HG02973 (cell line): ENCODE measurements at regions not wholly inside any gene's neighbourhood (a gene's known extent, or its start where the extent isn't known, plus 50 kb on each side); places are given as distances from the start of the nearest gene placed in this dataset.

ENCODE experiments used
- ATAC-seq: cut with Tn5 transposase; IDR thresholded peaks from one replicate; pipeline ENCODE4 v1.9.1; 2021; ENCODE audit warnings: moderate library complexity; ENCODE audit not compliant: unreplicated experiment

- ATAC-seq: no peak
These were observed 430.5 kb upstream of the KLF6 start for GRCh38 chr10:4215485-4215884.

- no peak for ATAC-seq
These were observed 429.9 kb upstream of the KLF6 start for GRCh38 chr10:4214908-4215307.

DNA sequence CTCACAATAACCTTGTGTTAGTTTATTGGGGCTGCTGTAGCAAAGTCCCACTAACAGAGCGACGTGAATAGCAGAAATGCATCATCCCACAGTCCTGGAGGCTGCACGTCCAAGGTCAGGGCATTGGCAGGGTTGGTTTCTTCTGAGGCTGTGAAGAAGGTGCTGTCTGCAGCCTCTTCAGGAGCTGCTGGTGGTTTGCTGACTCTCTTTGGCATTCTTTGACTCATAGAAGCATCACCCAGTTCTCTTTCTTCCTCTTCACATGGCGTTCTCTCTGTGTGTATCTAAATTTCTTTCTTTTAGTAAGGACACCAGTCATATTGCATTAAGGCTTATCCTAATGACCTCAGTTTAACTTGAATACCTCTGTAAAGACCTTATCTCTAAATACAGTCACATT is 428.4 kb upstream of the KLF6 start:
- ATAC-seq: no peak

DNA sequence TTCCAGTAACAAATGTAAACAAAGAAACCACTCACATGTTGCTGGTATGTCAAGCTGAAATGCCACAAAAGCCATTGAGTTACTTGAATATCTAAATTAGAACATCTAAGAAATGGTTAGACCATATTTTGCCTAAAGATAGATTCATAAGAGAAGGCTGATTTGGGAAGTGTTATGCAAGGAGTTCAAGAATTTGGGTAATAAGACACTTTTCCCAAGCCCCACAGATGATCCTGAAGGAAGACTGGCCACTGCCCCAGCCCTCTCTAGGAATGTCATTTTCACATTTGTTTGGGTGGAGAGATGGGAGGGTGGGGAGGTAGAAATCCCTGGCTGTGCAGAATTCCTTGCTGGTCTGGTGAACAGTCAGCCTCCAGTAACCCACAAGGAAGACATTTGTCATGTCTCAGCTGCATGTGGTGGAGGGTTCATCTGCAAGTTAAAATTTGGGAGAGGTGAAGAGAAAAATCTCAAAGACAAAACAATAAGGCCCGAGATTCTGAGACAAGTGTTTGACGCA is 427.2 kb upstream of the KLF6 start:
- no peak for ATAC-seq

- no peak for ATAC-seq
These were observed 423.5 kb upstream of the KLF6 start for GRCh38 chr10:4208499-4208898.

- ATAC-seq: no peak
These were observed 420.1 kb upstream of the KLF6 start for GRCh38 chr10:4205113-4205512.

- no peak for ATAC-seq
These were observed 417.9 kb upstream of the KLF6 start for GRCh38 chr10:4202938-4203337.

- no peak for ATAC-seq
These were observed 417.1 kb upstream of the KLF6 start for GRCh38 chr10:4201866-4202825.

DNA sequence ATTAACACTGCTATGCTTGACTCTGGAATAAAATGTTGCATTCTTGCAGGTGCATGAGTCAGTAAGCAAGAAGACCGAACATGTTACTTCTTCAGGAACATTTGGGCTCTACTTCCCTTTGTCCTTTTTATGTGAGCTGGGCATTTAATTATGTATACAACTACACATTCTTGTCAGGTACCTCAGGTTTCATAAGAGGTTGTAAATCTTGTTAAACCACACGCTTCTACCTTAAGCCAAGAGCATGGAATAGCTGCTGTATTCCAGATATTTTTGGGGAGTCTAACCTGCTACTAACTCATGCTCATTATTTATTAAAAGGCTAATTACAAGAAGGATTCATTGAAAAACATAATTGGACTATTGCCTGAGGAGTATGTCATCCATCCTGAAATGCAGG is 414.2 kb upstream of the KLF6 start:
- ATAC-seq: no peak

DNA sequence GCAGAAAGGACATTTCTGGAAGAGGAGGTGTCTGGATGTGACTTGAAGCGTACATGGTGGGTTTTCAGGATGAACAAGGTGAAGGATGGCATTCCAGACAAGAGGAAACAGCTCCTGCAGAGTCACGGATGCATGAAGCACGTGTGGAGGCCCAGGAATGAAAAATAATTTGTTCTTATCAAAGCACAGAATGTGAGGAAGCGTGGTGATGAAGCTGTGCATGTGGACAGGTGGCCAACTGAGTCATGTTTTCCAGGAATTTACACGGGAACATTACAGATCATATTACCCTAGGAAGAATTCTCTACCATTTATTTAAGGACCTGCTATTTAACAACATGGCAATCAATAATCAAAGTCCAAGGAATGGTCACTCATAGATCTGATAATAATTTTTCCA is 413.2 kb upstream of the KLF6 start:
- no peak for ATAC-seq

GRCh38 chr10:4197676-4198075 is 412.7 kb upstream of the KLF6 start:
- ATAC-seq: no peak

DNA sequence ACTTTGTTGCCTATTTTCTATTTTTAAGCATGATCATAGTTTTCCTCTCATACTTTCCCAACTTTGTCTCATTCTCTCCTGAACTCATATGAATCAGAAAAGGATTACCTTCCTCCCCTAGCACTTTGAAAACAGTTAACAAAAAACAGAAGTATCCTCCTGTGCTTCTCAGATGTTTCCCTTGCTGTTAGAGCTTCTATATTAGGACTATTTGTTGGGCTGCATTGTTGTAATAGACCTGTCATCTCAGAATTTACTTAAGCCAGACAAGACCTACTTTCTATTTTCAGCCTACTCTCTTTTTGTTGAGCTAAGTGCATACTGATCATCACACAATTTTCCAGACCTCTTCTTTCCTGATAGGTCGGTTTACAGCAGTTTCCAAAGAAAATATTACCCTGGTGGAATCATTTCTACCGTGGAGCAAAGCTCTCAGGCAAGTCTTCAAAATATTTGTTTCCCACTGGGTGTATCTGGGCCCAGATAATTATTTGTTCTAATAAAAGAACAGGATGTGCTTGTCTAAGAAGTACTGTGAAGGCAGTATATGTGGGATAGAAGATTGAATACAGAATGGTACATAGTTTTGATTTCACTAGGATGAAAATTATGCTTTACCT is 411.9 kb upstream of the KLF6 start:
- no peak for ATAC-seq

- no peak for ATAC-seq
These were observed 411.2 kb upstream of the KLF6 start for GRCh38 chr10:4196183-4196582.

DNA sequence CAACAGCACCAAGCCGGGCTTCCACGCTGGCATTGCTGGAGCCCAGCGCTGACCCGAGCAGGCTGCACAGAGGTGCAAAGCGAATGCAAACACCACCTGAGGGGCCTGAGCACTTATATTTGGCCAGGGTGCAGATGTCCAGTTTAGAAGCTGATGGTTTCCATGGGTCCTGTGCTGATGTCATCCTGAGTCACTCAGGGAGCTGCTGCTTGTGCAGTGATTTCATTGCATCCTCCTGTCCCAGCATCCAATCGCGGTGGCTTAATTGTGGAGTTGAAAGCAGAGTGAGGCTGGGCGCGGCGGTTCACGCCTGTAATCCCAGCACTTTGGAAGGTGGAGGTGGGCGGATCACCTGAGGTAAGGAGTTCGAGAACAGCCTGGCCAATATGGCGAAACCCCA is 410.2 kb upstream of the KLF6 start:
- ATAC-seq: no peak

DNA sequence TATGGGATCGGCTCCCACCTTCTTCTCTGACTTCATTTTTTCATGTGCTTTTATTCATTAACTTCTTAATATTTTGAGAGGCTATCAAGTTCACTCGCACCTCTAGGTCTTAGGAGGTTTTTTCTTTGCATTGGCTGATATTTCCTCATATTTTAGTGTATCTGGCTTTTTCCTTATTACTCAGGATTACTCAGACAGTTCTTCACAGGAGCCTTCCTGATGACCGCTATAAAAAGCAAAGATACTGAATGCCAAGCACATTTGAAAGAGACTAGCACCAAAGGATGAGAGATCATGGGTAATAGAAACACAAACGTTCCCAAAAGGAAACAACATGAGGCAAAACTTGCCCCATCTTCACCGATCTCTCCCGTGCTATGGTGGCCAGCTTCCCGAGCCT is 409.2 kb upstream of the KLF6 start:
- ATAC-seq: no peak

DNA sequence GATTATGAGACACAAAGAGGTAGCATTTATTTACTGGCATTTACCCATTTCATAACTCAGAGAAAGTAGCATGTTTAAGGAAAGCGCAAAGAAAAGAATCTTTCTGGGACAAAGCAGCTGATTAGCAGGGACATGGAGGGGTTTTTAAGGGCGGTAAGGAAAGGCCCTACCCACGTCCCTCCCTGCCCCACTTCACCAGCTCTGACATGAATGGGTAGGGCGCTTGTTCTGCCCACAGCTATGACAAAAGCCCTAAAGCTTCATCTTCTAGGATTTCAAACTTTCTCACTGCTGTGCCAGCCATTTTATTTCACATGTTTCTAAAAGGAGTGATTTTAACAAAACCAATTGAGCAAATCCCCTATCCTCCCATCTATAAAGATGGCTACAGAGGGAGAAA is 406.9 kb upstream of the KLF6 start:
- no peak for ATAC-seq

- ATAC-seq: no peak
These were observed 406.3 kb upstream of the KLF6 start for GRCh38 chr10:4191354-4191753.

- no peak for ATAC-seq
These were observed 405.9 kb upstream of the KLF6 start for GRCh38 chr10:4190876-4191275.

DNA sequence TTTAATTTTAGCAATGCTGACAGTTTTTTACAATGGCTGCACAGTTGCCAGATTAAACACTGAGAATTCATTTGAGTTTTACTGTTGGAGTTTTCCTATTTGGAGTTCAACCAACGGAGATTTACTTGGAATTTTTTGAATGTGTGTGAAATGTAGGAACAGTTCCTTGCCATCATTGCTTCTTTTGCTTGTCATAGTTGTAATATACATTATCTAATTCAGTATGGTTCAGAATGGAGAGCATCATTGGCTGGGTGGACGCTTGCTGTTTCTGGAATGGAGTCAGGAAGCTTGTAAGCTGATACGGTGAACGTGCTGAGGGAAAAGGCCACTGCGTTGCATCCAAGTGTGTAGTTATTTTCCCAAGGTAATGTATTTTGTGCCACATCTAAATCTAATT is 404.3 kb upstream of the KLF6 start:
- no peak for ATAC-seq

GRCh38 chr10:4188406-4188805 is 403.4 kb upstream of the KLF6 start:
- no peak for ATAC-seq

- no peak for ATAC-seq
These were observed 402.0 kb upstream of the KLF6 start for GRCh38 chr10:4186849-4187540.
